Thyroid gland (tissue), 4 donors: ENCODE measurements at regions not wholly inside any gene's neighbourhood (a gene's known extent, or its start where the extent isn't known, plus 50 kb on each side); places are given as distances from the start of the nearest gene placed in this dataset.

Source experiments
- DNase-seq, 2 donors: peaks; one replicate each; pipeline ENCODE4 v3.0.0-alpha.2; 2019
- H3K27ac ChIP-seq, 3 donors: fragments of 200-600 bp; sonication (generic); 1 replicate in 2 of 3; 2 replicates in 1 of 3; pipeline ENCODE4 v1.5.1; 2016 to 2019; ENCODE audit warnings: mild to moderate bottlenecking in 1 of 3, moderate library complexity in 1 of 3
- H3K27me3 ChIP-seq: fragments of 200-600 bp; sonication (generic); one replicate; pipeline ENCODE4 v1.5.1; 2019
- H3K36me3 ChIP-seq, 2 donors: fragments of 200-600 bp; sonication (generic); one replicate each; pipeline ENCODE4 v1.5.1; 2016 to 2019
- H3K4me1 ChIP-seq, 2 donors: fragments of 200-600 bp; sonication (generic); one replicate each; pipeline ENCODE4 v1.5.1; 2017 to 2019
- H3K4me3 ChIP-seq, 3 donors: fragments of 200-600 bp; sonication (generic); replicated peaks in 1 of 3; 1 replicate in 2 of 3; 2 replicates in 1 of 3; pipeline ENCODE4 v1.5.1; 2016; ENCODE audit warnings: mild to moderate bottlenecking in 1 of 3
- H3K9me3 ChIP-seq: fragments of 200-600 bp; sonication (generic); one replicate; pipeline ENCODE4 v1.5.1; 2017
- POLR2A ChIP-seq, 2 donors: fragments of 450-650 bp; IDR thresholded peaks; one replicate each; pipeline ENCODE4 v1.6.1; 2017; ENCODE audit warnings: antibody characterized with exemption in 2 of 2, mild to moderate bottlenecking in 2 of 2, moderate library complexity in 1 of 2
- WGBS, 2 donors: methylation state at CpG; one replicate each; pipeline ENCODE4 v1.1.5; 2017; 5-methylcytosine and 5-hydroxymethylcytosine counted together
- intact Hi-C: fragments of 100-400 bp; cut with DNase I; formaldehyde crosslinking; loops from one replicate; pipeline ENCODE4 v1.15.1; 2023
- TF ChIP-seq, protein P1 (sequence below), 6 experiments: fragments of 200-600 bp in 3 of 6; fragments of 450-650 bp in 3 of 6; sonication (generic) in 3 of 6; IDR thresholded peaks; one replicate each; pipeline ENCODE4 v1.5.1; 2016 to 2019; ENCODE audit warnings: antibody characterized with exemption in 6 of 6, mild to moderate bottlenecking in 2 of 6, inconsistent platforms in 1 of 6, moderate library complexity in 1 of 6

DNA sequence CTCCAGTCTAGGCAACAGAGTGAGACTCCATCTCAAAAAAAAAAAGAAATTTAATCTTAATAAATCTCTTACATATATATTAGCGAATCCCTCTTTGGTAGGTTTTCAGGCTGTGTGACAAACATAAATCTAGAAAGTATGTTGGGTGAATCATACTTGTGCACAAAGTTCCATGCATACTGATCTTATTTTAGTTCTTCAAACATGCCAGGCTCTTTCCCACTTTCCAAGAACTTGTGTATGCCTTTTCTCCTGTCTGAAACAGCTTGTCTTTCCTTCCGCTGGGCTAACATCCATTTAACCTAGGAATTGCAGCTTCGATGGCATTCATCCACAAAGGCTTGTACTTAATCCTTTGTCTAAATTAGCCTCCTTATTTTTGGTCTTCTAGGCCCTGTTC, 156.6 kb upstream of the CASK start:
- H3K27me3 ChIP-seq = no peaks in the 10 kb centered on the region
- intact Hi-C loops = no loop called here
- DNase-seq = no peak
- no peaks in the 10 kb centered on the region for H3K9me3 ChIP-seq
- no peak overlapping the region for H3K27ac ChIP-seq
- no peak for TF ChIP-seq POLR2A (IDR thresholded peaks at IDR 0.05)
- TF ChIP-seq, protein P1, sequence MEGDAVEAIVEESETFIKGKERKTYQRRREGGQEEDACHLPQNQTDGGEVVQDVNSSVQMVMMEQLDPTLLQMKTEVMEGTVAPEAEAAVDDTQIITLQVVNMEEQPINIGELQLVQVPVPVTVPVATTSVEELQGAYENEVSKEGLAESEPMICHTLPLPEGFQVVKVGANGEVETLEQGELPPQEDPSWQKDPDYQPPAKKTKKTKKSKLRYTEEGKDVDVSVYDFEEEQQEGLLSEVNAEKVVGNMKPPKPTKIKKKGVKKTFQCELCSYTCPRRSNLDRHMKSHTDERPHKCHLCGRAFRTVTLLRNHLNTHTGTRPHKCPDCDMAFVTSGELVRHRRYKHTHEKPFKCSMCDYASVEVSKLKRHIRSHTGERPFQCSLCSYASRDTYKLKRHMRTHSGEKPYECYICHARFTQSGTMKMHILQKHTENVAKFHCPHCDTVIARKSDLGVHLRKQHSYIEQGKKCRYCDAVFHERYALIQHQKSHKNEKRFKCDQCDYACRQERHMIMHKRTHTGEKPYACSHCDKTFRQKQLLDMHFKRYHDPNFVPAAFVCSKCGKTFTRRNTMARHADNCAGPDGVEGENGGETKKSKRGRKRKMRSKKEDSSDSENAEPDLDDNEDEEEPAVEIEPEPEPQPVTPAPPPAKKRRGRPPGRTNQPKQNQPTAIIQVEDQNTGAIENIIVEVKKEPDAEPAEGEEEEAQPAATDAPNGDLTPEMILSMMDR (IDR thresholded peaks at IDR 0.05) = no peak
- H3K4me1 ChIP-seq = no peaks in the 10 kb centered on the region
- WGBS, 2 donors = 91 to 92% methylated on average over 3 of the region's 3 CpGs
- H3K36me3 ChIP-seq = no peaks in the 10 kb centered on the region
- H3K4me3 ChIP-seq = no peak overlapping the region

DNA sequence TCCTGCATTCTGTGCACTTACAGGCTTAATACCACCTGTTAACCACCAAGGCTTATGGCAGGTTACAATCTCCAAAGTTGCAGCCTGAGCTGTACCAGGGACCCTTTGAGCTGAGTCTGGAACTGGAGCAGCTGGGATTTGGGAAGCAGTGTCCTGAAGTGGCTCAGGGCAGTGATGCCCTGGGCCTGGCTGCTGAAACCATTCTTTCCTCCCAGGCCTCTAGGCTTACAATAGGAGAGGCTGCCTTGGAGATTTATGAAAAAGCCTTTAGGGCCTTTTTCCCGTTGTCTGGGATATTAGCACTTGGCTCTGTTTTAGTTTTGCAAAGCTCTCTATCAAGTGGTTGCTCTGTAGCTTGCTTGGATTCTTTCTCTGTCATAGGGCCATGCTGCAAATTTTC, 154.3 kb upstream of the CASK start:
- no peak overlapping the region for H3K27ac ChIP-seq
- TF ChIP-seq, protein P1 (IDR thresholded peaks at IDR 0.05) = no peak
- no peak for TF ChIP-seq POLR2A (IDR thresholded peaks at IDR 0.05)
- intact Hi-C loops = no loop called here

DNA sequence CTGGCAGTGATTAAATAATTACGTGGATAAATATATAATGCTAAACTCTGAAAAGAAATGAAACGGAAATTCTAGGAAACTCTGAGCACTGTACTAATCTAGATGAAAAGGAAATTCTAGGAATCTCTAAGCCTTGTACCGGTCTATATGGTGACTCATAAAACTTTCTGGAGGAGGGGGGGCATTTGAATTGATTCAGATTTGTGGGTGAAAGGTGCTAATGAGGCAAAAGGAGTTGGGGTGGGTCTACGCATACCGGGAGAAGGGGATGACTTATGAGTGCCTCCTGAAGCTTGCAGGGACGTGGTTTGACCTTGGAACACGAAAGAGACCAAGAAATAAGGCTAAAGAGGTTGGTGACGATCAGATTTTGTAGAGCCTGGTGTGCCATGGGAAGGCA, 151.7 kb upstream of the CASK start:
- DNase-seq = no peak
- intact Hi-C loops = no loop called here

More for the DNA sequence above, 154.3 kb upstream of the CASK start:
- Histone ChIP-seq H3K4me3 (no peak overlapping the region), H3K9me3 (no peaks in the 10 kb centered on the region), H3K36me3 (no peaks in the 10 kb centered on the region), H3K27me3 (no peaks in the 10 kb centered on the region), H3K4me1 (no peaks in the 10 kb centered on the region)
- 38 to 47% methylated on average over 1 of the region's 1 CpG for WGBS, 2 donors
- no peak for DNase-seq

DNA sequence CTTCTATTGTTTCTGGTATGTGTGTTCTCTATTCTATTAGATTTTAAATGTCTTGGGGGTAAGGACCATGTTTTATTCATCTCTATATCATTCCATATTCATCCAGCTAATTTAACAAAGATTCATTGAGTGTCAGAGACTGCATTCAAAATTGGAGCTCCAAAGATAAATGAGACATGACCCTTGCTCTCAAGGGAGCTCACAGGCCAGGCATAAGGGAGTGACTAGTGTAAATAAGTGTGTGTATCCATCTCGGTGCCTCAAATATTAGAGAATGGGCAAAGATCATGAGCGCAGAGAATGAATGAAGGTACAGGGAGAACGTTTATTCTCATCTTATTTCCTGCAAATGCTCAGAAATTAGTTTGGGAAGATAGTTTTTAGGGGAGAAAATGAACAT, 150.1 kb upstream of the CASK start:
- Histone ChIP-seq H3K4me1 (no peaks in the 10 kb centered on the region), H3K36me3 (no peaks in the 10 kb centered on the region), H3K4me3 (no peak overlapping the region), H3K27ac (no peak overlapping the region), H3K27me3 (no peaks in the 10 kb centered on the region), H3K9me3 (no peaks in the 10 kb centered on the region)
- TF ChIP-seq POLR2A (IDR thresholded peaks at IDR 0.05) = no peak
- TF ChIP-seq, protein P1 (IDR thresholded peaks at IDR 0.05) = no peak
- intact Hi-C loops = no loop called here
- 84 to 94% methylated on average over 3 of the region's 3 CpGs for WGBS, 2 donors
- no peak for DNase-seq

More for the DNA sequence above, 151.7 kb upstream of the CASK start:
- H3K36me3 ChIP-seq = no peaks in the 10 kb centered on the region
- H3K4me3 ChIP-seq = no peak overlapping the region
- no peaks in the 10 kb centered on the region for H3K27me3 ChIP-seq
- TF ChIP-seq, protein P1 (IDR thresholded peaks at IDR 0.05) = no peak
- no peak for TF ChIP-seq POLR2A (IDR thresholded peaks at IDR 0.05)
- 90 to 93% methylated on average over 8 of the region's 8 CpGs for WGBS, 2 donors
- H3K4me1 ChIP-seq = no peaks in the 10 kb centered on the region
- no peak overlapping the region for H3K27ac ChIP-seq
- H3K9me3 ChIP-seq = no peaks in the 10 kb centered on the region

DNA sequence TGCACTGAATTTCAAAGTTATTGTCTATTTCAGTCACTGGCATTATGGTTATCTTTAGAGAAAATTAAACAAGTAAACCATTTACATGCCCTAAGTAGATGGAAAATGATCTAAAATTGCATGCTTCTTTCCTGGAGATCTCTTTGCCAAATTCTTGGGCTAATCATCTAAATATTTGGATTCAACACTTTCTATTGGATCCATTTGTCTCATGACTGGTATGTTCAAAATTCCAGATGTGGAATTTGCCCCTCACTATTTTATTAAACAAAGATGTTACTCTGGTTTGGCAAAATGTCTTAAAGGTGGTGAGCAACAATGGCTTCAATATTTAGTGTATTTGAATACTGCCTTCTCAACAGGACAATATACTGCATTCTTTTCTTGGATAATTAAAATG, 147.5 kb upstream of the CASK start:
- no peak overlapping the region for H3K27ac ChIP-seq
- H3K9me3 ChIP-seq = no peaks in the 10 kb centered on the region
- H3K4me3 ChIP-seq = no peak overlapping the region
- H3K4me1 ChIP-seq = no peaks in the 10 kb centered on the region
- no peaks in the 10 kb centered on the region for H3K36me3 ChIP-seq
- no peak for DNase-seq
- intact Hi-C loops = no loop called here
- TF ChIP-seq POLR2A (IDR thresholded peaks at IDR 0.05) = no peak
- TF ChIP-seq, protein P1 (IDR thresholded peaks at IDR 0.05) = no peak
- no peaks in the 10 kb centered on the region for H3K27me3 ChIP-seq
